H1 (cell line): ENCODE measurements at regions not wholly inside any gene's neighbourhood (a gene's known extent, or its start where the extent isn't known, plus 50 kb on each side); places are given as distances from the start of the nearest gene placed in this dataset.

Experiments
- BCL11A ChIP-seq, 2 experiments: IDR thresholded peaks; one replicate each; pipeline ENCODE4 v1.6.1; 2011; ENCODE audit warnings: low read depth in 2 of 2, low read length in 2 of 2, mild to moderate bottlenecking in 2 of 2
- CEBPB ChIP-seq: IDR thresholded peaks from 2 replicates; pipeline ENCODE4 v1.6.1; 2012; ENCODE audit warnings: low read depth, low read length
- CHD7 ChIP-seq: fragments of 300-600 bp; sonication (generic); IDR thresholded peaks from 2 replicates; pipeline ENCODE4 v1.7.1; 2012; ENCODE audit warnings: low read length, moderate library complexity, mild to moderate bottlenecking, inconsistent platforms; ENCODE audit not compliant: insufficient replicate concordance
- E2F6 ChIP-seq: IDR thresholded peaks from 2 replicates; pipeline ENCODE4 v1.6.1; 2012; ENCODE audit warnings: inconsistent platforms
- GTF2F1 ChIP-seq: IDR thresholded peaks from 2 replicates; pipeline ENCODE4 v1.6.1; 2012; ENCODE audit warnings: low read depth, low read length, improper control_type of control experiment, borderline replicate concordance
- NRF1 ChIP-seq: IDR thresholded peaks from 2 replicates; pipeline ENCODE4 v1.6.1; 2011; ENCODE audit warnings: mild to moderate bottlenecking, low read depth, low read length, improper control_type of control experiment
- POLR2A ChIP-seq, 2 experiments: IDR thresholded peaks; 1 replicate in 1 of 2; 2 replicates in 1 of 2; pipeline ENCODE4 v1.6.1; 2011; ENCODE audit warnings: low read depth in 2 of 2, low read length in 2 of 2, mild to moderate bottlenecking in 2 of 2; ENCODE audit errors: control extremely low read depth in 1 of 2
- RNF2 ChIP-seq: fragments of 200-900, 300-1000 bp; sonication (generic); IDR thresholded peaks from 2 replicates; pipeline ENCODE4 v1.7.1; 2016; ENCODE audit warnings: borderline replicate concordance, low read depth, mild to moderate bottlenecking, antibody characterized with exemption, low read length; ENCODE audit not compliant: poor library complexity, severe bottlenecking; ENCODE audit errors: missing control alignments
- SIRT6 ChIP-seq: IDR thresholded peaks from one replicate; pipeline ENCODE4 v1.7.1; 2012; ENCODE audit warnings: low read length, inconsistent platforms
- SUZ12 ChIP-seq: fragments of 200-600 bp; sonication (generic); IDR thresholded peaks from 2 replicates; pipeline ENCODE4 v1.6.1; 2012; ENCODE audit warnings: mild to moderate bottlenecking, inconsistent platforms, low read length, moderate library complexity, mixed read lengths
- TBP ChIP-seq: IDR thresholded peaks from 2 replicates; pipeline ENCODE4 v1.6.1; 2011; ENCODE audit warnings: low read depth, low read length, improper control_type of control experiment
- TCF12 ChIP-seq: IDR thresholded peaks from 2 replicates; pipeline ENCODE4 v1.6.1; 2011; ENCODE audit warnings: low read depth, mild to moderate bottlenecking, low read length
- YY1 ChIP-seq: IDR thresholded peaks from 2 replicates; pipeline ENCODE4 v1.6.1; 2011; ENCODE audit warnings: low read depth, mild to moderate bottlenecking, low read length

GRCh38 chr3:115252679-115253078, 105.6 kb upstream of the ZBTB20 start (continued):
- TF ChIP-seq CHD7 (no peak), YY1 (no peak), SUZ12 (no peak), GTF2F1 (no peak), TCF12 (no peak), SIRT6 (no peak), POLR2A (IDR thresholded peaks at IDR 0.05; ENCODE audit: control extremely low read depth in 1 of 2, low read depth in 2 of 2, low read length in 2 of 2) (no peak), CEBPB (no peak), TBP (no peak), NRF1 (no peak), RNF2 (no peak), BCL11A (IDR thresholded peaks at IDR 0.05; ENCODE audit: low read depth in 2 of 2, low read length in 2 of 2) (no peak), E2F6 (no peak)
